GM06990 (cell line): ENCODE measurements at regions not wholly inside any gene's neighbourhood (a gene's known extent, or its start where the extent isn't known, plus 50 kb on each side); places are given as distances from the start of the nearest gene placed in this dataset.
"Not testable (repeated sequence)": the region's sequence is repeated elsewhere in the genome, so short reads cannot be mapped to it uniquely, and the experiment has no call there.

ENCODE experiments used
- DNase-seq: peaks from one replicate; pipeline ENCODE4 v3.0.0-alpha.2; 2011; ENCODE audit not compliant: insufficient read length; ENCODE audit errors: extremely low read depth
- H3K27me3 ChIP-seq: replicated peaks from 2 replicates; pipeline ENCODE4 v1.6.0; 2011; ENCODE audit warnings: low read length; ENCODE audit not compliant: control insufficient read depth, insufficient read depth
- H3K36me3 ChIP-seq: 2 replicates; pipeline ENCODE4 v1.5.1; 2011; ENCODE audit warnings: low read length; ENCODE audit not compliant: control insufficient read depth, insufficient read depth
- H3K4me3 ChIP-seq: replicated peaks from 2 replicates; pipeline ENCODE4 v1.5.1; 2011; ENCODE audit warnings: low read depth, mild to moderate bottlenecking, control low read depth, low read length
- CTCF ChIP-seq: IDR thresholded peaks from 2 replicates; pipeline ENCODE4 v1.5.1; 2011; ENCODE audit warnings: low read length, control low read depth, mild to moderate bottlenecking, inconsistent platforms; ENCODE audit not compliant: insufficient read depth, poor library complexity, severe bottlenecking

- no peak for DNase-seq
- no peaks in the 10 kb centered on the region for H3K27me3 ChIP-seq
- no peak overlapping the region for H3K4me3 ChIP-seq
- H3K36me3 ChIP-seq: no peaks in the 10 kb centered on the region
- TF ChIP-seq CTCF: no peak
Measured at GRCh38 chr10:43923328-43923727, 274.6 kb upstream of the ZNF32 start.

GRCh38 chr10:43922335-43923280, 273.9 kb upstream of the ZNF32 start:
- no peak for DNase-seq
- no peak overlapping the region for H3K4me3 ChIP-seq
- TF ChIP-seq CTCF: no peak

GRCh38 chr10:43921881-43922280, 273.2 kb upstream of the ZNF32 start:
- no peaks in the 10 kb centered on the region for H3K27me3 ChIP-seq
- no peak for TF ChIP-seq CTCF
- no peak for DNase-seq
- no peak overlapping the region for H3K4me3 ChIP-seq
- no peaks in the 10 kb centered on the region for H3K36me3 ChIP-seq

More at GRCh38 chr10:43922335-43923280, 273.9 kb upstream of the ZNF32 start:
- Histone ChIP-seq H3K27me3 (no peaks in the 10 kb centered on the region), H3K36me3 (no peaks in the 10 kb centered on the region)

- Histone ChIP-seq H3K36me3 (no peaks in the 10 kb centered on the region), H3K27me3 (no peaks in the 10 kb centered on the region), H3K4me3 (no peak overlapping the region)
- no peak for DNase-seq
- no peak for TF ChIP-seq CTCF
Measured at GRCh38 chr10:43921478-43921877, 272.8 kb upstream of the ZNF32 start.

GRCh38 chr10:43920236-43920758, 271.6 kb upstream of the ZNF32 start:
- H3K36me3 ChIP-seq, H3K27me3 ChIP-seq, DNase-seq, H3K4me3 ChIP-seq: not testable (repeated sequence)

- DNase-seq: no peak
Measured at GRCh38 chr10:43913676-43914235, 265.1 kb upstream of the ZNF32 start.

More at GRCh38 chr10:43913676-43914235, 265.1 kb upstream of the ZNF32 start:
- TF ChIP-seq CTCF: no peak
- Histone ChIP-seq H3K36me3 (no peaks in the 10 kb centered on the region), H3K4me3 (no peak overlapping the region), H3K27me3 (no peaks in the 10 kb centered on the region)
